Natural killer cell treated with Interleukin-12 subunit alpha and Interleukin-12 subunit beta and Interleukin-15 and Interleukin-18, amount 100 ng/mL, for 72 hours (primary cell): ENCODE measurements at regions not wholly inside any gene's neighbourhood (a gene's known extent, or its start where the extent isn't known, plus 50 kb on each side); places are given as distances from the start of the nearest gene placed in this dataset.

Source experiments
- ATAC-seq, 2 donors: fragments of 150-1000 bp; cut with Tn5 transposase in 1 of 2; sonication (Bioruptor Pico), chemical (Tn5 transposase) in 1 of 2; 2 replicates each; pipeline ENCODE4 v1.10.0; 2021
- DNase-seq: peaks from one replicate; pipeline ENCODE4 v3.0.0; 2022; ENCODE audit warnings: low spot score
- H3K27ac Mint-ChIP-seq, 2 donors: 1 replicate in 1 of 2; 2 replicates in 1 of 2; pipeline ENCODE4 v1.8.0; 2022; ENCODE audit warnings: mixed read lengths in 2 of 2, mild to moderate bottlenecking in 1 of 2, moderate library complexity in 1 of 2
- H3K27me3 Mint-ChIP-seq, 2 donors: 1 replicate in 1 of 2; 2 replicates in 1 of 2; pipeline ENCODE4 v1.8.0; 2022; ENCODE audit warnings: mixed read lengths in 2 of 2
- H3K36me3 Mint-ChIP-seq: one replicate; pipeline ENCODE4 v1.8.0; 2022; ENCODE audit warnings: mixed read lengths
- H3K4me1 Mint-ChIP-seq, 2 donors: 1 replicate in 1 of 2; 2 replicates in 1 of 2; pipeline ENCODE4 v1.8.0; 2022; ENCODE audit warnings: low read depth in 2 of 2, mixed read lengths in 2 of 2, mild to moderate bottlenecking in 1 of 2
- H3K4me3 Mint-ChIP-seq: one replicate; pipeline ENCODE4 v1.8.0; 2022; ENCODE audit warnings: mixed read lengths
- H3K9me3 Mint-ChIP-seq: 2 replicates; pipeline ENCODE4 v1.8.0; 2022; ENCODE audit warnings: mixed read lengths

DNA sequence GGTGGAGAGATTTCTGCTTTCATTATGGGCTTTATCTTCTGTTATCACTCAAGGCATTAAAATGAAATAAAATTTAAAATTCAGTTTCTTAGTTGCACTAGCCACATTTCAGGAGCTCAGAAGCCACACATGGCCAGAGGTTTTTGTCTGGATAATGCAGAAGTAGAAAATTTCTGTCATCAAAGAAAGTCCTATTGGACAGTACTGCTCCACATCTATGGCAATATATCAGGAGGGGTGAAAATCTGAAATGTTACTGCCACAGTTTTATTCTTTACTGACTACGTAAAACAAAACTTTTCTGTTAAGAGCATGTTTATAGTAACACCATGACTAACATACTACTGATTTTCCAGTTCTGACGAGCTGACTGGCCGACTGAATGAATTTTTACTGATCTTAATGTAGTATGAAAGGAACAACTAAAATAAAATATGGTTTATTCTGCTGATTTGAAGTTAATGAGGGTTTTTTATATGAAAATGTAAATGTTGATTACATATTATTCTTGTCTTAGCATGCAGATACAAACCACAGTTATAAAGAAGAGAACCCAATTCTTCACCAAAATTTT, 264.0 kb upstream of the HAND2 start:
- Mint-ChIP-seq H3K27ac (no peak overlapping the region), H3K4me3 (no peak overlapping the region), H3K36me3 (no peaks in the 10 kb centered on the region), H3K4me1 (no peaks in the 10 kb centered on the region), H3K9me3 (peaks cover 3% of the 10 kb centered on the region), H3K27me3 (no peaks in the 10 kb centered on the region)
- no peak for ATAC-seq
- DNase-seq, result no peak

DNA sequence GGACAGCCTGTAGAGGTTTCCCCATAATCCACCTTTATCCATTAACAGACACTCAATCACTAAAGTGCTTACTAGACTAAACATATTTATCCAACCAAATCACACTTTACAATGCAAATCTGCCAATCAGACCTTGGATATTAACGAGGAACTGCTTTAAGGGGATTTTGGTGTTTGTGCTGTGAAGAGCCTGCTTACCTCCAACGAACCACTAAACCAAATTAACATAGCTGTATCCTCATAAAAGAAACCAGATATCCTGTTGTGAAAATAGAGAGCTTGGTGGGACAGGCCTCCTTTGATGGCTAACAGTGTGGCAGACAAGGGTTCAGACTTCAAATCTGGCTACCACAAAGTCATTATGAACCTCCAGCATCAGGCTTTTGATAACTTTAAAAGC, 252.6 kb upstream of the HAND2 start:
- Mint-ChIP-seq H3K4me1 (no peaks in the 10 kb centered on the region), H3K27ac (no peak overlapping the region), H3K27me3 (no peaks in the 10 kb centered on the region), H3K9me3 (peaks cover 6% of the 10 kb centered on the region), H3K36me3 (peaks cover 5% of the 10 kb centered on the region), H3K4me3 (no peak overlapping the region)
- ATAC-seq (no peak), DNase-seq (no peak)

GRCh38 chr4:173777921-173778320, 247.9 kb upstream of the HAND2 start:
- no peaks in the 10 kb centered on the region for H3K4me1 Mint-ChIP-seq
- no peak for DNase-seq
- no peak overlapping the region for H3K27ac Mint-ChIP-seq
- no peak for ATAC-seq
- H3K27me3 Mint-ChIP-seq, result no peaks in the 10 kb centered on the region
- H3K36me3 Mint-ChIP-seq, result peaks cover 5% of the 10 kb centered on the region
- no peak overlapping the region for H3K4me3 Mint-ChIP-seq
- H3K9me3 Mint-ChIP-seq, result peaks cover 13% of the 10 kb centered on the region

DNA sequence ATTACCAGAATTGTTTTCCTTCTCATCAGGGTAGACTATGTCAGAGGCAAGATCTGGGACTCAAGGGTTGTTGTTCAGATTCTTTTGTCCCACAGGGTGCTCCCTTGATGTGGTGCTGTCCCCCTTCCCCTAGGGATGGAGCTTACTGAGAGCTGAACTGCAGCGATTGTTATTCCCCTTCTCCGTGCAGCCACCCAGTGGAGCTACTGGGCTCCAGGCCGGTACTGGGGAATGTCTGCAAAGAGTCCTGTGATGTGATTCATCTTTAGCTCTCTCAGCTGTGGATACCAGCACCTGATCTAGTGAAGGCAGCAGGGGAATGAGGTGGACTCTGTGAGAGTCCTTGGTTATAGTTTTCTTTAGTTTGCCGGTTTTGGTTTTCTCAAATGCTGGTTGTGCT, 247.4 kb upstream of the HAND2 start:
- no peak for ATAC-seq
- Mint-ChIP-seq H3K4me3 (no peak overlapping the region), H3K27ac (no peak overlapping the region), H3K36me3 (peaks cover 5% of the 10 kb centered on the region), H3K4me1 (no peaks in the 10 kb centered on the region), H3K27me3 (no peaks in the 10 kb centered on the region), H3K9me3 (peaks cover 13% of the 10 kb centered on the region)
- no peak for DNase-seq

DNA sequence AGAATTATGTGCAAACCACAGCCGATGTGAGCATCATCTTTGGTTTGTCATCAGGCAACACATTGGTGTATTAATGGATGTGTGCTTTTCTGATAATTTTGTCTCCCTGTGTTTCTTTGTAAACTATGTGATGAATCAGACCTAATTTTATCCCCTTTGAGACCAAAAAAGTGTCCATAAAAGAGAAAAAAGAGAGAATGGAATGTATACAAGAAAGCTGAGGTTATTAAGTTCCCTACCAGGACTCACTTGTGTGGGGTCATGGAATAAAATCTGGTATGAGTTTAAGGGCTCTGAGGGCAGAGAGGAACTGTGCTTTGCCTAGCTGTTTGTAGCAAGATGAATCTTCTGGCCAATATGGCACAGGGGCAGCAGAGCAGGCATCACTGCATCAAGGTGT, 239.5 kb upstream of the HAND2 start:
- no peaks in the 10 kb centered on the region for H3K36me3 Mint-ChIP-seq
- H3K27me3 Mint-ChIP-seq, result no peaks in the 10 kb centered on the region
- no peak for ATAC-seq
- H3K4me3 Mint-ChIP-seq, result no peak overlapping the region
- DNase-seq, result no peak
- H3K9me3 Mint-ChIP-seq, result peaks cover 10% of the 10 kb centered on the region
- no peaks in the 10 kb centered on the region for H3K4me1 Mint-ChIP-seq
- no peak overlapping the region for H3K27ac Mint-ChIP-seq

DNA sequence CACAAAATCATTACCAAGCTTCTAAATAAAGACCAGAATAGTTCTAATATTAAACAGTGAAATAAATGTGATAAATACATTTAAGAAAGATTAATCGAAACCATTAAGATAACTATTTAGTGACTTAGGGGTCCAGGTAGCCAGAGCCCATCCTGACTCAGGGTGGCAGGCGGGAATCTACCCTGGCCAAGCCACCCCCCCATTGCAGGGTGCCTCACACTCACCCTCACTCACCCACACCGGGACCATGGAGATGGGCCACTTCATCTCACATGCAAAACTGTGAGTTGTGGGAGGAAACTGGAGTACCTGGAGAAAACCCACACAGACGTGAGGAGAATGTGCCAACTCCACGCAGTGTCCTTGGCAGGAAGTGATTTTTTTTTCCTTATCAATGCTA, 237.6 kb upstream of the HAND2 start:
- no peak for ATAC-seq
- H3K4me1 Mint-ChIP-seq, result no peaks in the 10 kb centered on the region
- no peak for DNase-seq
- no peak overlapping the region for H3K4me3 Mint-ChIP-seq
- no peaks in the 10 kb centered on the region for H3K27me3 Mint-ChIP-seq
- H3K27ac Mint-ChIP-seq, result no peak overlapping the region
- H3K36me3 Mint-ChIP-seq, result no peaks in the 10 kb centered on the region
- peaks cover 13% of the 10 kb centered on the region for H3K9me3 Mint-ChIP-seq

GRCh38 chr4:173766171-173766600, 236.2 kb upstream of the HAND2 start:
- no peaks in the 10 kb centered on the region for H3K4me1 Mint-ChIP-seq
- no peaks in the 10 kb centered on the region for H3K27me3 Mint-ChIP-seq
- no peaks in the 10 kb centered on the region for H3K36me3 Mint-ChIP-seq
- no peak overlapping the region for H3K27ac Mint-ChIP-seq
- H3K9me3 Mint-ChIP-seq, result peaks cover 16% of the 10 kb centered on the region
- no peak overlapping the region for H3K4me3 Mint-ChIP-seq
- DNase-seq, result no peak
- ATAC-seq, result no peak

GRCh38 chr4:173765751-173766150, 235.7 kb upstream of the HAND2 start:
- H3K27me3 Mint-ChIP-seq, result no peaks in the 10 kb centered on the region
- ATAC-seq (no peak), DNase-seq (no peak)
- H3K4me1 Mint-ChIP-seq, result no peaks in the 10 kb centered on the region
- no peak overlapping the region for H3K27ac Mint-ChIP-seq
- peaks cover 14% of the 10 kb centered on the region for H3K9me3 Mint-ChIP-seq
- no peak overlapping the region for H3K4me3 Mint-ChIP-seq
- no peaks in the 10 kb centered on the region for H3K36me3 Mint-ChIP-seq

GRCh38 chr4:173763389-173763788, 233.4 kb upstream of the HAND2 start:
- no peak overlapping the region for H3K27ac Mint-ChIP-seq
- H3K27me3 Mint-ChIP-seq, result no peaks in the 10 kb centered on the region
- H3K9me3 Mint-ChIP-seq, result peaks cover 6% of the 10 kb centered on the region
- ATAC-seq (no peak), DNase-seq (no peak)
- no peak overlapping the region for H3K4me3 Mint-ChIP-seq
- H3K4me1 Mint-ChIP-seq, result no peaks in the 10 kb centered on the region
- H3K36me3 Mint-ChIP-seq, result no peaks in the 10 kb centered on the region

DNA sequence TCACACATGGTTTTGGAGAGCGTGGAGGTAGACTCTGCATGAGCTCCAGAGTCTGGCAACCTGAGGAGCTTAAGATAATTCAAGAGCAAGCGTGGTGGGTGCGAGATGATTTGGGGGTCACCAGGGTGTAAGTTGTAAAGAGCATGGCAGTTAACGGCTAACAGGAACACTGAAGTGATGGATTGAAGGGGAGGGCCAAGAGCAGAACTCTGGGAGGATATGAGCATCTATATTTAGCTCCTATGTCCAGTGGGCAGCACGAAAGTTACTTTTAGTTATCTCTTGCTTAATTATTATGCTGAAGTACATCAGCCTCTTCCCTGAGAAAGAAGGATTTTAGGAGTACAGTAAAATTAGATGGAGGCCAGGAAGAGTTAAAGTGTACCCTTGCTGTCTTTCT, 231.9 kb upstream of the HAND2 start:
- Mint-ChIP-seq H3K27ac (no peak overlapping the region), H3K27me3 (no peaks in the 10 kb centered on the region), H3K36me3 (no peaks in the 10 kb centered on the region), H3K4me3 (no peak overlapping the region), H3K4me1 (no peaks in the 10 kb centered on the region), H3K9me3 (peaks cover 6% of the 10 kb centered on the region)
- DNase-seq (no peak), ATAC-seq (no peak)

GRCh38 chr4:173761236-173761635, 231.2 kb upstream of the HAND2 start:
- H3K36me3 Mint-ChIP-seq, result no peaks in the 10 kb centered on the region
- DNase-seq (no peak), ATAC-seq (no peak)
- H3K27me3 Mint-ChIP-seq, result no peaks in the 10 kb centered on the region
- H3K4me3 Mint-ChIP-seq, result no peak overlapping the region
- peaks cover 6% of the 10 kb centered on the region for H3K9me3 Mint-ChIP-seq
- H3K27ac Mint-ChIP-seq, result no peak overlapping the region
- H3K4me1 Mint-ChIP-seq, result no peaks in the 10 kb centered on the region

GRCh38 chr4:173758132-173758531, 228.1 kb upstream of the HAND2 start:
- no peaks in the 10 kb centered on the region for H3K4me1 Mint-ChIP-seq
- ATAC-seq (no peak), DNase-seq (no peak)
- H3K36me3 Mint-ChIP-seq, result no peaks in the 10 kb centered on the region
- H3K9me3 Mint-ChIP-seq, result peaks cover 3% of the 10 kb centered on the region
- H3K4me3 Mint-ChIP-seq, result no peak overlapping the region
- no peak overlapping the region for H3K27ac Mint-ChIP-seq
- H3K27me3 Mint-ChIP-seq, result no peaks in the 10 kb centered on the region

GRCh38 chr4:173753408-173753807, 223.4 kb upstream of the HAND2 start:
- DNase-seq (no peak), ATAC-seq (no peak)
- Mint-ChIP-seq H3K36me3 (no peaks in the 10 kb centered on the region), H3K4me1 (no peaks in the 10 kb centered on the region), H3K27ac (no peak overlapping the region), H3K4me3 (no peak overlapping the region), H3K9me3 (peaks cover 3% of the 10 kb centered on the region), H3K27me3 (no peaks in the 10 kb centered on the region)

DNA sequence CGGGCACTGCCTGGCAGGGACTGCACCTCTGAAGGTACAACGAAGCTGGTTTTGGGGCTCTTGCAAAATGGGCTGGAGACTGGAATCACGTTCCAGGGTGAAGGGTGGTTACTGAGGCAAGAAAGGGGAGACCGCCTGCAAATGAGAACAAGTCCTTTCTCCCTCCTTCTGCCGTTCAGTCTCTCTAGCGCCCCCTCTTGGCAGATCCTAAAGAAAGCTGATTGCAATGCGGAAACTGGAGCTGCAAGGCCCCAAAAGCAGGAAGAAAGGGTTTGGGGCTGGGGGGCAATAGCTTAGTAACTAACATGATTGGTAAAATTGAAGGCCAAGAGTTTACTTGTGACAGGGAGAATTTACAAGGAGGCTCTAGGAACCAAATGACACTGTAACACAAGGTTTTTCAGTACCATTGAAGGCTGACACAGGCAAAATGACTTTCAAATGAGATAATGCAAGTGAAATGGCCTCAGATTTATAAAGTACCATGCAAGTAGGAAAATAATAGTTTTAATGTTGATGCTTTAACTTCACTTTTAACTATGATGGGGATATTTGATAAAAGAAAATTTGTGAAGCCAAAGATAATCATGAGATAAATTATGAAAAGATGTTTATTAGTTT, 222.7 kb upstream of the HAND2 start:
- Mint-ChIP-seq H3K4me3 (no peak overlapping the region), H3K36me3 (no peaks in the 10 kb centered on the region), H3K27me3 (no peaks in the 10 kb centered on the region), H3K4me1 (no peaks in the 10 kb centered on the region), H3K27ac (no peak overlapping the region), H3K9me3 (peaks cover 3% of the 10 kb centered on the region)
- ATAC-seq, result no peak
- no peak for DNase-seq

DNA sequence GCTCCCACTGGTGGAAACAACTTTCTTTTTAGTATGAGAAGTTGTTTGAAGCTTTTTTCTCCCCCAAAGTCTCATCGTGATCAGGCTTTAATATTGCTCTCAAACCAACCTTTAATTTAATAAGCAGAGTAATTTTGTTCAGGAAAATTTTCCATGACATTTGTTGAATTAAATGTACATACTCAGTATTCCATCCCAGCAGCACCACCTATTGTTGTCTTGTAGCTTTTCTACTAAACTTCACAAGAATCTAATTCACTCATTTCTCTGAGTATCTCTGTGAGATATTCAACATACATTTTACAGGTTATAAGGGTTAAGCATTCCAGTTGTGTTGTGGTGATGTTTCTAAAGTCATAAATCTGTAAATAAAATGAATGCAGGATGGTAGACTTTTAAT, 218.3 kb upstream of the HAND2 start:
- no peak for ATAC-seq
- Mint-ChIP-seq H3K36me3 (no peaks in the 10 kb centered on the region), H3K27me3 (no peaks in the 10 kb centered on the region), H3K9me3 (peaks cover 3% of the 10 kb centered on the region), H3K27ac (no peak overlapping the region), H3K4me3 (no peak overlapping the region), H3K4me1 (no peaks in the 10 kb centered on the region)
- no peak for DNase-seq
